Caco-2 (cell line): ENCODE measurements at regions not wholly inside any gene's neighbourhood (a gene's known extent, or its start where the extent isn't known, plus 50 kb on each side); places are given as distances from the start of the nearest gene placed in this dataset.

Experiments used
- BruUV-seq: library from RNA; stranded (reverse); fragments of 400-500 nt; replicated peaks from 2 replicates; lab custom pipeline; 2021; lab: Mats Ljungman, UMichigan
- CTCF ChIA-PET: fragments of 300-600 bp; sonication (Branson Sonifier 250); formaldehyde crosslinking; loops from one replicate; lab custom pipeline; 2022; ENCODE audit warnings: antibody characterized with exemption; lab: Charles Lee
- POLR2A ChIA-PET: fragments of 300-600 bp; sonication (Branson Sonifier 250); formaldehyde crosslinking; loops from one replicate; lab custom pipeline; 2022; ENCODE audit warnings: antibody characterized with exemption; lab: Charles Lee
- DNase-seq, 2 experiments: peaks; one replicate each; pipeline versions ENCODE4 v3.0.0 to v3.0.0-alpha.2; 2020 to 2022
- H3K27me3 ChIP-seq: replicated peaks from 2 replicates; pipeline ENCODE4 v1.6.0; 2011; ENCODE audit warnings: low read length; ENCODE audit not compliant: control insufficient read depth, insufficient read depth
- H3K36me3 ChIP-seq: 2 replicates; pipeline ENCODE4 v1.5.1; 2011; ENCODE audit warnings: low read length; ENCODE audit not compliant: control insufficient read depth, insufficient read depth
- H3K4me1 ChIP-seq: fragments of 250-450 bp; sonication (Bioruptor Pico); 2 replicates; pipeline ENCODE4 v1.5.1; 2020; ENCODE audit warnings: mild to moderate bottlenecking
- H3K4me3 ChIP-seq: 2 replicates; pipeline ENCODE4 v1.5.1; 2011; ENCODE audit warnings: low read depth, mild to moderate bottlenecking, control low read depth, low read length
- H3K9me3 ChIP-seq: fragments of 250-450 bp; sonication (Bioruptor Pico); 2 replicates; pipeline ENCODE4 v1.5.1; 2020; ENCODE audit warnings: mild to moderate bottlenecking, moderate library complexity
- H3K27ac Mint-ChIP-seq: one replicate; pipeline ENCODE4 v1.8.0; 2022; ENCODE audit warnings: mixed read lengths; ENCODE audit not compliant: unreplicated experiment
- H3K27me3 Mint-ChIP-seq: one replicate; pipeline ENCODE4 v1.8.0; 2022; ENCODE audit warnings: mixed read lengths; ENCODE audit not compliant: insufficient read depth, unreplicated experiment
- H3K36me3 Mint-ChIP-seq: one replicate; pipeline ENCODE4 v1.8.0; 2022; ENCODE audit warnings: mild to moderate bottlenecking, mixed read lengths; ENCODE audit not compliant: insufficient read depth, unreplicated experiment
- H3K4me1 Mint-ChIP-seq: one replicate; pipeline ENCODE4 v1.8.0; 2022; ENCODE audit warnings: low read depth, mixed read lengths; ENCODE audit not compliant: unreplicated experiment
- H3K4me3 Mint-ChIP-seq: one replicate; pipeline ENCODE4 v1.8.0; 2022; ENCODE audit warnings: mild to moderate bottlenecking, moderate library complexity, mixed read lengths; ENCODE audit not compliant: unreplicated experiment
- H3K9me3 Mint-ChIP-seq: one replicate; pipeline ENCODE4 v1.8.0; 2022; ENCODE audit warnings: mixed read lengths; ENCODE audit not compliant: unreplicated experiment
- intact Hi-C: fragments of 100-400 bp; cut with micrococcal nuclease; formaldehyde crosslinking; loops from one replicate; pipeline ENCODE4 v1.10.0; 2022; ENCODE audit not compliant: unreplicated experiment
- TF ChIP-seq, protein P1 (sequence below), 2 experiments: fragments of 200-600 bp in 1 of 2; IDR thresholded peaks; 1 replicate in 1 of 2; 2 replicates in 1 of 2; pipeline versions ENCODE4 v1.5.1 to v1.8.0; 2011 to 2022; ENCODE audit warnings: antibody characterized with exemption in 1 of 2, control low read depth in 1 of 2, inconsistent platforms in 1 of 2, low read depth in 1 of 2, low read length in 1 of 2, mild to moderate bottlenecking in 1 of 2, moderate library complexity in 1 of 2; ENCODE audit not compliant: insufficient read depth in 1 of 2, severe bottlenecking in 1 of 2, unreplicated experiment in 1 of 2

DNA sequence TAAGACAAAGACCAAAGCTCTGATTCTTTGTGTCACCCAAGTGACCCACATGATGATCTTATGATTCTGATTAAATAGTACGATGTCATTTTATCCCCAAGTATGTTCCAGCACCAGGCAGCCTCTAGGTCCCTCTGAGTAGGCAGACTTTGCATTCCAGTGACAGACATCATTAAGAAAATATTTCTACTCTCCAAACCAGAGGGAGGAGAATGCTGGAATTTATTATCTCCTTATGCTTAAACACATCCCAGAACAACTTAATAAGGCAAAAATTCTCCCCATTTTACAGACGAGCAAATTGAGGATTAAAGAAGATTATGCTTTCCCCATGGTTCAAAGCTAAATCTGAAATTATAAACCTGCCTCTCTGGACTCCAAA is 192.8 kb upstream of the CDH11 start:
- Mint-ChIP-seq H3K4me3 (no peak overlapping the region), H3K27me3 (peaks cover 3% of the 10 kb centered on the region), H3K9me3 (no peaks in the 10 kb centered on the region), H3K4me1 (no peaks in the 10 kb centered on the region), H3K36me3 (no peaks in the 10 kb centered on the region), H3K27ac (no peak overlapping the region)
- Histone ChIP-seq H3K4me3 (no peak overlapping the region), H3K4me1 (no peaks in the 10 kb centered on the region), H3K36me3 (no peaks in the 10 kb centered on the region), H3K9me3 (no peaks in the 10 kb centered on the region), H3K27me3 (no peaks in the 10 kb centered on the region)
- TF ChIP-seq, protein P1, sequence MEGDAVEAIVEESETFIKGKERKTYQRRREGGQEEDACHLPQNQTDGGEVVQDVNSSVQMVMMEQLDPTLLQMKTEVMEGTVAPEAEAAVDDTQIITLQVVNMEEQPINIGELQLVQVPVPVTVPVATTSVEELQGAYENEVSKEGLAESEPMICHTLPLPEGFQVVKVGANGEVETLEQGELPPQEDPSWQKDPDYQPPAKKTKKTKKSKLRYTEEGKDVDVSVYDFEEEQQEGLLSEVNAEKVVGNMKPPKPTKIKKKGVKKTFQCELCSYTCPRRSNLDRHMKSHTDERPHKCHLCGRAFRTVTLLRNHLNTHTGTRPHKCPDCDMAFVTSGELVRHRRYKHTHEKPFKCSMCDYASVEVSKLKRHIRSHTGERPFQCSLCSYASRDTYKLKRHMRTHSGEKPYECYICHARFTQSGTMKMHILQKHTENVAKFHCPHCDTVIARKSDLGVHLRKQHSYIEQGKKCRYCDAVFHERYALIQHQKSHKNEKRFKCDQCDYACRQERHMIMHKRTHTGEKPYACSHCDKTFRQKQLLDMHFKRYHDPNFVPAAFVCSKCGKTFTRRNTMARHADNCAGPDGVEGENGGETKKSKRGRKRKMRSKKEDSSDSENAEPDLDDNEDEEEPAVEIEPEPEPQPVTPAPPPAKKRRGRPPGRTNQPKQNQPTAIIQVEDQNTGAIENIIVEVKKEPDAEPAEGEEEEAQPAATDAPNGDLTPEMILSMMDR (IDR thresholded peaks at IDR 0.05; ENCODE audit: insufficient read depth in 1 of 2, low read depth in 1 of 2, low read length in 1 of 2, severe bottlenecking in 1 of 2, unreplicated experiment in 1 of 2), result no peak
- no peak for DNase-seq
- intact Hi-C loops, result no loop called here
- ChIA-PET CTCF (no interaction called here), POLR2A (no interaction called here)
- BruUV-seq, result no TSS peak

DNA sequence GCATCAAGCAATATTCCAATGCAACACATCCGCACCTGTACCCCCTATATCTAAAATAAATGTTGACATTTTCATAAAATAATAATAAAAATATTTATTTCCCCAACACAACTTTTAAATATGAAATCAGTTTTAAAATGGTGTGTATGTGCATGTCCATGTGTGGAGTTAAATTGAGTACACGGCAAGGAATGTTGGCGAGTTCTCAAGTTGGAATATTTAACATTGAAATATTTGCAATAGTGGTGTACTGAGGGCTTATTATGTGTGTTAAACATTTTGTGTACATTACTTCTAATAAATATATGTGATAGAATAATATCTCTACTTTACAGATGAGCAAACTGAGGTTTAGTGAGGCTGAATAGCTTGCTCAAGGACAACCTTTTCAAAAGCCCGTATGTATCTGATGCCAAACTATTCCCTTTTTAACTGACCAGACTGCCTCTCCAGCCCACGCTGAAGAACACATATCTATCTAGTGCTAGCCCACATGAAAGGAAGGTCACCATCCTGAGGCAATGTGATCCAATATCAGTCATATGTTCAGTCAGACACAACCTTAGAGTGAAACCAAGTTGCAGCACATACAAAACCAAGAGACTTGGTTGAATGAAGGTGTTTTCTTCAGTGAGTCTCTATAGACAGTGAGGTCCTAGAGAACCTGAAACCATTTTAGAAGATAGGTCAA is 192.2 kb upstream of the CDH11 start:
- H3K36me3 Mint-ChIP-seq, result no peaks in the 10 kb centered on the region
- no peaks in the 10 kb centered on the region for H3K4me1 Mint-ChIP-seq
- BruUV-seq, result no TSS peak
- TF ChIP-seq, protein P1 (IDR thresholded peaks at IDR 0.05; ENCODE audit: insufficient read depth in 1 of 2, low read depth in 1 of 2, low read length in 1 of 2, severe bottlenecking in 1 of 2, unreplicated experiment in 1 of 2), result no peak
- no peaks in the 10 kb centered on the region for H3K9me3 ChIP-seq
- no peaks in the 10 kb centered on the region for H3K4me1 ChIP-seq
- no peak overlapping the region for H3K4me3 ChIP-seq
- H3K27me3 Mint-ChIP-seq, result peaks cover 5% of the 10 kb centered on the region
- intact Hi-C loops, result no loop called here
- H3K27ac Mint-ChIP-seq, result no peak overlapping the region
- H3K4me3 Mint-ChIP-seq, result no peak overlapping the region
- no peaks in the 10 kb centered on the region for H3K9me3 Mint-ChIP-seq
- POLR2A ChIA-PET, result no interaction called here
- H3K27me3 ChIP-seq, result no peaks in the 10 kb centered on the region
- no peaks in the 10 kb centered on the region for H3K36me3 ChIP-seq
- no peak for DNase-seq
- CTCF ChIA-PET, result no interaction called here

DNA sequence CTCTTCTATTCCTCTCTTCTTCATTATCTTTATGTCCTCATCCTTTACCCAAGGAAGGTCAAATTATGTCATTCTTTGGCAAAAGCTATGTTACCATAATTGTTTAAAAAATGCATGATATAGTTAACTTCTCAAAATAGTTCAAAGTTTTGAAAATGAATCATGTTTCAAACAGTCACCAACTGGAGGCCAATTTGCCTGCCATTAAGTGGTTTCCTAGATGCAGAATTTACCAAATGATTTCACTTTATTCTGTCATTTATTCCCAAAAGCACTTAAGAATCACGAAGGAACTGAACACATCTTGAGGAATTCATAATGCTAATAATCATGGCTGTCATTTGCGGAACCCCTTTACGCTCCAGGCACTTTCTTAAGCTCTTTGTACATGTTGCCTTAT is 190.9 kb upstream of the CDH11 start:
- H3K27ac Mint-ChIP-seq, result no peak overlapping the region

More for the DNA sequence above, 190.9 kb upstream of the CDH11 start:
- DNase-seq, result no peak
- Mint-ChIP-seq H3K27me3 (peaks cover 5% of the 10 kb centered on the region), H3K9me3 (no peaks in the 10 kb centered on the region), H3K4me3 (no peak overlapping the region), H3K4me1 (no peaks in the 10 kb centered on the region), H3K36me3 (no peaks in the 10 kb centered on the region)
- Histone ChIP-seq H3K27me3 (no peaks in the 10 kb centered on the region), H3K4me1 (no peaks in the 10 kb centered on the region), H3K4me3 (no peak overlapping the region), H3K36me3 (no peaks in the 10 kb centered on the region), H3K9me3 (no peaks in the 10 kb centered on the region)
- TF ChIP-seq, protein P1 (IDR thresholded peaks at IDR 0.05; ENCODE audit: insufficient read depth in 1 of 2, low read depth in 1 of 2, low read length in 1 of 2, severe bottlenecking in 1 of 2, unreplicated experiment in 1 of 2), result no peak
- ChIA-PET CTCF (no interaction called here), POLR2A (no interaction called here)
- intact Hi-C loops, result no loop called here
- BruUV-seq, result no TSS peak
